Common myeloid progenitor, CD34-positive (primary cell): ENCODE measurements at regions not wholly inside any gene's neighbourhood (a gene's known extent, or its start where the extent isn't known, plus 50 kb on each side); places are given as distances from the start of the nearest gene placed in this dataset.

Experiments used
- CTCF ChIA-PET: fragments of 350-600 bp; sonication (Branson Sonifier 250); formaldehyde crosslinking; loops from one replicate; lab custom pipeline; 2021; ENCODE audit warnings: antibody characterized with exemption; lab: Charles Lee
- POLR2A ChIA-PET: fragments of 350-600 bp; sonication (Branson Sonifier 250); formaldehyde crosslinking; loops from one replicate; lab custom pipeline; 2021; ENCODE audit warnings: antibody characterized with exemption; lab: Charles Lee
- DNase-seq, 3 donors: peaks; one replicate each; pipeline versions ENCODE4 v3.0.0 to v3.0.0-alpha.2; 2013
- H3K27ac ChIP-seq, 2 experiments: 1 replicate in 1 of 2; 2 replicates in 1 of 2; pipeline ENCODE4 v1.7.0; 2013; ENCODE audit warnings: inconsistent platforms in 2 of 2, low read length in 2 of 2, mild to moderate bottlenecking in 2 of 2, low read depth in 1 of 2, moderate library complexity in 1 of 2; ENCODE audit not compliant: severe bottlenecking in 2 of 2, insufficient read depth in 1 of 2, poor library complexity in 1 of 2
- H3K27me3 ChIP-seq, 5 experiments: replicated peaks in 2 of 5; 1 replicate in 3 of 5; 2 replicates in 2 of 5; pipeline versions ENCODE4 v1.6.1 to v1.7.0; 2013; ENCODE audit warnings: low read length in 4 of 5, mild to moderate bottlenecking in 2 of 5, moderate library complexity in 2 of 5, inconsistent platforms in 1 of 5; ENCODE audit not compliant: insufficient read depth in 5 of 5, control insufficient read depth in 4 of 5
- H3K36me3 ChIP-seq, 4 experiments: 1 replicate in 2 of 4; 2 replicates in 2 of 4; pipeline versions ENCODE4 v1.6.1 to v1.7.0; 2013; ENCODE audit warnings: low read length in 3 of 4, control low read depth in 1 of 4, mild to moderate bottlenecking in 1 of 4; ENCODE audit not compliant: control insufficient read depth in 4 of 4, insufficient read depth in 4 of 4
- H3K4me1 ChIP-seq, 4 experiments: 1 replicate in 3 of 4; 2 replicates in 1 of 4; pipeline versions ENCODE4 v1.6.1 to v1.7.1; 2013; ENCODE audit warnings: low read length in 3 of 4, mild to moderate bottlenecking in 3 of 4, control low read depth in 1 of 4, inconsistent platforms in 1 of 4, moderate library complexity in 1 of 4; ENCODE audit not compliant: control insufficient read depth in 4 of 4, insufficient read depth in 4 of 4; ENCODE audit errors: control extremely low read depth in 1 of 4
- H3K4me3 ChIP-seq, 7 experiments: 1 replicate in 4 of 7; 2 replicates in 3 of 7; pipeline versions ENCODE4 v1.5.1 to v1.7.0; 2013; ENCODE audit warnings: mild to moderate bottlenecking in 7 of 7, low read length in 6 of 7, moderate library complexity in 6 of 7, inconsistent platforms in 2 of 7, low read depth in 2 of 7, control low read depth in 1 of 7; ENCODE audit not compliant: insufficient read depth in 4 of 7, control insufficient read depth in 1 of 7; ENCODE audit errors: extremely low read depth in 1 of 7
- H3K9me3 ChIP-seq, 5 experiments: 1 replicate in 4 of 5; 2 replicates in 1 of 5; pipeline versions ENCODE4 v1.6.1 to v1.7.1; 2013; ENCODE audit warnings: low read length in 4 of 5, mild to moderate bottlenecking in 2 of 5, inconsistent platforms in 1 of 5, low read depth in 1 of 5, moderate library complexity in 1 of 5; ENCODE audit not compliant: control insufficient read depth in 4 of 5, insufficient read depth in 2 of 5; ENCODE audit errors: control extremely low read depth in 1 of 5
- WGBS: methylation state at CpG from one replicate; pipeline ENCODE4 v1.1.5; 2013; ENCODE audit not compliant: insufficient coverage; 5-methylcytosine and 5-hydroxymethylcytosine counted together

- CTCF ChIA-PET = no interaction called here
These were observed 1029.2 kb upstream of the SEL1L start for GRCh38 chr14:82562881-82563280.

GRCh38 chr14:82565825-82566224 is 1032.2 kb upstream of the SEL1L start:
- ChIA-PET POLR2A (no interaction called here), CTCF (no interaction called here)
- no peak for DNase-seq

More at GRCh38 chr14:82562881-82563280, 1029.2 kb upstream of the SEL1L start:
- no peaks in the 10 kb centered on the region for H3K4me1 ChIP-seq
- no peak for DNase-seq
- H3K27me3 ChIP-seq = no peaks in the 10 kb centered on the region
- POLR2A ChIA-PET = no interaction called here
- H3K36me3 ChIP-seq = no peaks in the 10 kb centered on the region
- H3K4me3 ChIP-seq = no peak overlapping the region
- no peak overlapping the region for H3K27ac ChIP-seq
- WGBS = 90% methylated on average over 2 of the region's 2 CpGs
- H3K9me3 ChIP-seq = no peaks in the 10 kb centered on the region

GRCh38 chr14:82587226-82587625 is 1053.6 kb upstream of the SEL1L start:
- ChIA-PET POLR2A (no interaction called here), CTCF (no interaction called here)
- no peaks in the 10 kb centered on the region for H3K9me3 ChIP-seq
- H3K27ac ChIP-seq = no peak overlapping the region
- no peaks in the 10 kb centered on the region for H3K4me1 ChIP-seq
- DNase-seq = no peak
- no peak overlapping the region for H3K4me3 ChIP-seq
- no peaks in the 10 kb centered on the region for H3K36me3 ChIP-seq
- H3K27me3 ChIP-seq = no peaks in the 10 kb centered on the region
- 85% methylated on average over 3 of the region's 3 CpGs for WGBS

More at GRCh38 chr14:82565825-82566224, 1032.2 kb upstream of the SEL1L start:
- H3K27me3 ChIP-seq = no peaks in the 10 kb centered on the region
- no peak overlapping the region for H3K27ac ChIP-seq
- H3K4me1 ChIP-seq = no peaks in the 10 kb centered on the region
- no peaks in the 10 kb centered on the region for H3K9me3 ChIP-seq
- H3K4me3 ChIP-seq = no peak overlapping the region
- no CpG with 5 or more reads among the region's 1 CpG for WGBS
- no peaks in the 10 kb centered on the region for H3K36me3 ChIP-seq

GRCh38 chr14:82595466-82595865 is 1061.8 kb upstream of the SEL1L start:
- POLR2A ChIA-PET = no interaction called here
- Histone ChIP-seq H3K4me1 (no peaks in the 10 kb centered on the region), H3K27ac (no peak overlapping the region), H3K4me3 (no peak overlapping the region), H3K9me3 (no peaks in the 10 kb centered on the region), H3K27me3 (no peaks in the 10 kb centered on the region), H3K36me3 (no peaks in the 10 kb centered on the region)
- no peak for DNase-seq
- CTCF ChIA-PET = no interaction called here

GRCh38 chr14:82602794-82603193 is 1069.1 kb upstream of the SEL1L start:
- DNase-seq = no peak
- Histone ChIP-seq H3K4me3 (no peak overlapping the region), H3K4me1 (no peaks in the 10 kb centered on the region), H3K27me3 (no peaks in the 10 kb centered on the region), H3K9me3 (no peaks in the 10 kb centered on the region), H3K27ac (no peak overlapping the region), H3K36me3 (no peaks in the 10 kb centered on the region)
- ChIA-PET CTCF (no interaction called here), POLR2A (no interaction called here)
- WGBS = no CpG with 5 or more reads among the region's 1 CpG

GRCh38 chr14:82604819-82605218 is 1071.2 kb upstream of the SEL1L start:
- Histone ChIP-seq H3K4me3 (no peak overlapping the region), H3K27me3 (no peaks in the 10 kb centered on the region), H3K36me3 (no peaks in the 10 kb centered on the region), H3K4me1 (no peaks in the 10 kb centered on the region), H3K27ac (no peak overlapping the region), H3K9me3 (no peaks in the 10 kb centered on the region)
- no peak for DNase-seq
- ChIA-PET CTCF (no interaction called here), POLR2A (no interaction called here)

GRCh38 chr14:82621881-82622450 is 1088.3 kb upstream of the SEL1L start:
- Histone ChIP-seq H3K4me3 (no peak overlapping the region), H3K9me3 (no peaks in the 10 kb centered on the region), H3K4me1 (no peaks in the 10 kb centered on the region), H3K27me3 (no peaks in the 10 kb centered on the region), H3K27ac (no peak overlapping the region), H3K36me3 (no peaks in the 10 kb centered on the region)
- 96% methylated on average over 4 of the region's 9 CpGs for WGBS
- no peak for DNase-seq
- POLR2A ChIA-PET = no interaction called here
- CTCF ChIA-PET = no interaction called here
